DMS79 (cell line): ENCODE measurements at regions not wholly inside any gene's neighbourhood (a gene's known extent, or its start where the extent isn't known, plus 50 kb on each side); places are given as distances from the start of the nearest gene placed in this dataset.
A peak's percentile ranks its signal among the peaks of the same experiment; 100 is the strongest.

Experiments used
- DNase-seq: peaks from one replicate; lab custom pipeline; 2025; lab: John Stamatoyannopoulos, UW

DNA sequence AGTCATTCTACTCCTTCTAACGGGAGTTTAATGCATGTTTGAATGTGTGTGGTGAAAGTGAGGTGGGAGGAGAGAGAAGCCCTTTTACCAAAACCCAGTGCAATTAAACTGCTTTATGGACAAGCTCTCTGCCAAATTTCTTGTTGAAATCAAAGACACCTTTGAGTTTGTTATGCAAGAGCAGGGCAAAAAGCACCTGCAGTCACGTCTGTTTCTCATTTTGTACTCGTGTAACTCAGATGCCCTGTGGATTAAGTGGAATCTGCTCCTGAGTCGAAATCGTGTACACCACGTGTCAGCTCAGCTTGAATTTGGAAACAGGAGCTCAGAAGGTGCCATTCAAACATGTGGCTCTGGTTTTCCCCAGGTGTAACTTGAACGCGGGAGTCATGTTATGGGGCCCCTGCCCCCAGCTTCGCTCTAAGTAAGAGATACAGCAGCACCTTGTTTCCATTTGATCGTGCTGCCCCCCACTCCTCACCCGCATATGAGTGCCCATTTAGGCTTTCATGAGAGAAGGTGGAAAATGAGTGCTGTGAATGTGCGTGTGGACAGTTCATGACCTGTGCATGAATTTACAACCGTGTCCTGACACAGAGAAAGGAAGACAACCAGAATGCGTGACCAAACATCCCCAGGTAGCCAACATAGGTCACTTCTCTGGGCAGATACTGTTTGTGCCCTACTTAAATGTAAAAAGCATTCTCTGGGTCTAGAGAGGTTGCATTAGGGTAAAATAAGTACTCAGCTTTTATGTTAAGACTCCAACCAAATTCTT is 347.0 kb upstream of the SLC30A5 start:
- peak; percentile 29 for DNase-seq

GRCh38 chr5:68747521-68747920 is 346.3 kb upstream of the SLC30A5 start:
- no peak for DNase-seq

GRCh38 chr5:68748101-68748500 is 345.7 kb upstream of the SLC30A5 start:
- no peak for DNase-seq

- DNase-seq, result no peak
These were observed 344.7 kb upstream of the SLC30A5 start for GRCh38 chr5:68749077-68749476.

GRCh38 chr5:68749631-68750030 is 344.2 kb upstream of the SLC30A5 start:
- DNase-seq, result no peak

GRCh38 chr5:68751661-68752060 is 342.2 kb upstream of the SLC30A5 start:
- DNase-seq, result no peak

GRCh38 chr5:68754536-68754935 is 339.3 kb upstream of the SLC30A5 start:
- DNase-seq, result no peak

DNA sequence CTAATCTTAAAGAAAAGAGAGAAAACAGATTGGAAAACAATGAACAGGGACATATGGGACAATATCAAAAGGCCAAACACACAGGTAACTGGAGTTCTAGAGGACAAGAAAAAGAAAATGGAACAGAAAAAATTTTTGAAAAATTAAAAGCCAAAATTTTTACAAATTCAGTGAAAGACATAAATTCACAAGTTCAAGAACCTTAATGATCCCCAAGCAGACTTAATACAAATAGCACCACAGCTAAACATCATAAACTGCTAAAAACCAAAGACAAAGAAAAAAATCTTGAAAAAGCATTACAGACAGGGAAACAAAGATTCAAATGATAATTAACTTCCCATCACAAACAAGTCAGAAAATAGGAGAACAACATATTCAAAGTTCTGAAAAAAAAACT is 338.5 kb upstream of the SLC30A5 start:
- no peak for DNase-seq

GRCh38 chr5:68757006-68757405 is 336.8 kb upstream of the SLC30A5 start:
- DNase-seq, result no peak

- no peak for DNase-seq
These were observed 336.1 kb upstream of the SLC30A5 start for GRCh38 chr5:68757626-68758212.

- DNase-seq, result no peak
These were observed 334.2 kb upstream of the SLC30A5 start for GRCh38 chr5:68759593-68759992.

- no peak for DNase-seq
These were observed 331.6 kb upstream of the SLC30A5 start for GRCh38 chr5:68762201-68762600.

DNA sequence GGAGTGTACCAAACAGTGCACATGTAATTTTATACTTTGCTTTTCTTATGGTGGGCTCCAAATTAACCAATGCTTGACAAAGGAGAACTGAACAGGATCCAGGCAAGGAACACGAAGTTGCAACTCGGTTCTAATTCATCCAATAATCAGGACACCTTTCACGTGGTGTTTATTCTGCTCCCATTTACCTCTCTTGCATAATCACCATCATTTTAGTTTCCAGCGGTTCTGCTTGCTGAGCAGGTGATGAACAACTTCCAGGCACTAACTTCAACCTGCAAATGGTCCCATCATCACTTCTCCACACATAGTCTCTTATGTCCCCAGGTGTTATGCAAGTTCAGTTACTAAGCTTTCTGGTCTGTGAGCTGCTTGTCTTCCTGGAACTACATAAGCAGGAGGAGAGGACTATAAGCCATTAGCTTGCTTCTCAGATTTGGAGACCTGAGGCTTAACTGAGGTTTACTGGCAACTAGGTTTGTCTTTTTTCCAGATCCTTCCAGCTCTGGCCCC is 326.8 kb upstream of the SLC30A5 start:
- no peak for DNase-seq

DNA sequence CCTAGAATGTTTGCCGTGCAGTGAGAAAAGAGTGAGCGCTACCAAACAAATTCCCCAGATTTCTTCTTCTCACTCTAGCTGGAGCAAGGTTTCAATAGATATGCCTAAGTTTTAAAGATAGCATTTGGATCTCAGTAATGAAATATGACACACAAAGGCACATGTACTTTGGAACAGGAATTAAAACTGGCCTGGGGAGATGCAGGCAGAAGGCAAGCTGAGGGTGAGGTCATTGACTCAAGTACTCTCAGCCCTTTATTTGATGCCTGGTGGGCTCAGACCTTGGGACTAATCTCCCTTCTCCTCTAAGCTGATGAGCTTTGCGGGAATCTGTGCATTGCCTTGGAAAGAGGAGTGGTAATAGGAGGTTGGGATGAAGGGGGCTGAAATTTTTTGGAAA is 323.3 kb upstream of the SLC30A5 start:
- DNase-seq, result no peak

DNA sequence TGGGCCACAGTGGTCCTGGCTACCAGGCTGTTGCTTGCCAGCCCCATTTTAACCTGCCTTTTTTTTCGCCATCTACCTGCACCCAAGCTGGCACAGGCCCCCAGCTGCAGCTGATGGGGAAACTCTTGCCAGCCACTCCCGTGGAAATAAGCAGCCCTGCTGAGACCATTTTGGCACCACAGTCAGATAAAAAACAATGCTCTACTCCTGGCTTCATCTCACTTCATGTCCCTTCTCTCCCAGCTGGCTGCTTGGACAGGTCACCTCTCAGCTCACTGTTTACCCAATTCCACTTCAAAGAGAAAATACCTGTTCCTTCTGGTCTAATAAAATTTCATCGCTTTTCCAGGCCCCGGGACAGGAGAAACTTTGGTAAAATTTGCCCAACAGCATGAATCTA is 322.6 kb upstream of the SLC30A5 start:
- no peak for DNase-seq

GRCh38 chr5:68771732-68772131 is 322.1 kb upstream of the SLC30A5 start:
- DNase-seq, result no peak

GRCh38 chr5:68776381-68776780 is 317.4 kb upstream of the SLC30A5 start:
- DNase-seq, result no peak

GRCh38 chr5:68777135-68777534 is 316.7 kb upstream of the SLC30A5 start:
- DNase-seq, result no peak

DNA sequence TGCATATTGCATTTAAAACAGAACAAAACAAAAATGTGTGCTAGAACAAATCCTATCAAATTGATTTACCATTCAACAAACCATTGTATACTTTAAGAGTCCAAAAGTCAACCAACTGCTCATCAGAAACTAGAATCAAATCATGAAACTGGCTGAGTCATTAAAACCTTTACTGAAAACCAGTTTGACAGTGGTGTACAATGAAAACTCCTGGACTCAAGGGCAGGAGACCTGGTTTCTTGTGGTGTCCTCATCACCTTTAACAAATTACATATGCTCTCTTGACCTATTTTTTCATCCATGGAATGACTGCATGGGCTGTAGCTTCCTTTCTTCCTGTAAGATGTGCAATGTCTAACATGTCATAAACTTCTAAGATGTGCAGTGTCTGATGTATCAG is 315.3 kb upstream of the SLC30A5 start:
- DNase-seq, result no peak

GRCh38 chr5:68780299-68780955 is 313.4 kb upstream of the SLC30A5 start:
- DNase-seq, result no peak

- no peak for DNase-seq
These were observed 300.7 kb upstream of the SLC30A5 start for GRCh38 chr5:68793074-68793473.

- DNase-seq, result no peak
These were observed 299.8 kb upstream of the SLC30A5 start for GRCh38 chr5:68793993-68794392.

GRCh38 chr5:68795190-68795589 is 298.6 kb upstream of the SLC30A5 start:
- no peak for DNase-seq
